Sigmoid colon (tissue), 4 donors: ENCODE measurements at regions not wholly inside any gene's neighbourhood (a gene's known extent, or its start where the extent isn't known, plus 50 kb on each side); places are given as distances from the start of the nearest gene placed in this dataset.

Source experiments
- CTCF ChIP-seq, 4 experiments: fragments of 450-650 bp in 3 of 4; fragments of 200-600 bp in 1 of 4; IDR thresholded peaks; one replicate each; pipeline ENCODE4 v1.5.1; 2016 to 2019; ENCODE audit warnings: antibody characterized with exemption in 4 of 4, mild to moderate bottlenecking in 3 of 4, moderate library complexity in 2 of 4
- EP300 ChIP-seq, 4 donors: sonication (generic); formaldehyde crosslinking; IDR thresholded peaks; one replicate each; pipeline ENCODE4 v1.6.1; 2017; ENCODE audit warnings: antibody characterized with exemption in 4 of 4
- POLR2A ChIP-seq, 2 donors: fragments of 450-650 bp; IDR thresholded peaks; one replicate each; pipeline ENCODE4 v1.6.1; 2016; ENCODE audit warnings: antibody characterized with exemption in 2 of 2, mild to moderate bottlenecking in 2 of 2, moderate library complexity in 2 of 2
- POLR2AphosphoS5 ChIP-seq, 4 donors: sonication (generic); formaldehyde crosslinking; IDR thresholded peaks; one replicate each; pipeline ENCODE4 v1.6.1; 2017; ENCODE audit warnings: antibody characterized with exemption in 4 of 4

- no peak for TF ChIP-seq CTCF (IDR thresholded peaks at IDR 0.05)
- TF ChIP-seq POLR2A (IDR thresholded peaks at IDR 0.05): no peak
- no peak for TF ChIP-seq POLR2AphosphoS5 (IDR thresholded peaks at IDR 0.05)
- TF ChIP-seq EP300 (IDR thresholded peaks at IDR 0.05): no peak
Measured at GRCh38 chr4:26035921-26036320, 121.9 kb downstream of the SMIM20 start.
